Loucy (cell line): ENCODE measurements at regions not wholly inside any gene's neighbourhood (a gene's known extent, or its start where the extent isn't known, plus 50 kb on each side); places are given as distances from the start of the nearest gene placed in this dataset.

ENCODE experiments used
- H2AFZ ChIP-seq: fragments of 200-600 bp; sonication (generic); 2 replicates; pipeline ENCODE4 v1.6.0; 2016; ENCODE audit warnings: antibody characterized with exemption, mild to moderate bottlenecking, low read length, moderate library complexity
- H3F3A ChIP-seq: fragments of 200-600 bp; 2 replicates; pipeline ENCODE4 v1.6.0; 2016; ENCODE audit warnings: antibody characterized with exemption, low read depth, mild to moderate bottlenecking
- H3K27me3 ChIP-seq: fragments of 200-600 bp; sonication (generic); 2 replicates; pipeline ENCODE4 v1.6.1; 2014; ENCODE audit warnings: low read length, mild to moderate bottlenecking; ENCODE audit not compliant: insufficient read depth, poor library complexity, severe bottlenecking
- H3K36me3 ChIP-seq: fragments of 200-600 bp; sonication (generic); 2 replicates; pipeline ENCODE4 v1.6.1; 2016; ENCODE audit warnings: low read length; ENCODE audit not compliant: insufficient read depth
- H3K4me1 ChIP-seq: fragments of 200-600 bp; sonication (generic); 2 replicates; pipeline ENCODE4 v1.5.1; 2014; ENCODE audit warnings: low read length, mild to moderate bottlenecking; ENCODE audit not compliant: insufficient read depth, poor library complexity, severe bottlenecking
- H3K4me2 ChIP-seq: fragments of 200-600 bp; sonication (generic); 2 replicates; pipeline ENCODE4 v1.6.0; 2014; ENCODE audit warnings: antibody characterized with exemption, low read length, low read depth, mild to moderate bottlenecking; ENCODE audit not compliant: poor library complexity, severe bottlenecking
- H3K4me3 ChIP-seq: fragments of 200-600 bp; sonication (generic); 2 replicates; pipeline ENCODE4 v1.5.1; 2014; ENCODE audit warnings: low read length, mild to moderate bottlenecking, mixed read lengths; ENCODE audit not compliant: poor library complexity, severe bottlenecking
- H3K79me2 ChIP-seq: fragments of 200-600 bp; sonication (generic); 2 replicates; pipeline ENCODE4 v1.6.1; 2014; ENCODE audit warnings: low read length; ENCODE audit not compliant: insufficient read depth
- H3K9ac ChIP-seq: fragments of 200-600 bp; sonication (generic); 2 replicates; pipeline ENCODE4 v1.6.0; 2014; ENCODE audit warnings: mild to moderate bottlenecking, low read depth, low read length, moderate library complexity; ENCODE audit not compliant: poor library complexity, severe bottlenecking
- H3K9me2 ChIP-seq: fragments of 200-600 bp; sonication (generic); replicated peaks from 2 replicates; pipeline ENCODE4 v1.6.1; 2016; ENCODE audit warnings: low read depth, low read length, mixed read lengths
- H3K9me3 ChIP-seq: fragments of 200-600 bp; sonication (generic); 2 replicates; pipeline ENCODE4 v1.6.1; 2014; ENCODE audit warnings: mild to moderate bottlenecking, antibody characterized with exemption, low read length, low read depth; ENCODE audit not compliant: insufficient read depth
- H4K20me1 ChIP-seq: fragments of 200-600 bp; sonication (generic); 2 replicates; pipeline ENCODE4 v1.6.0; 2014; ENCODE audit warnings: antibody characterized with exemption, low read length, mild to moderate bottlenecking; ENCODE audit not compliant: insufficient read depth, poor library complexity, severe bottlenecking
- EZH2phosphoT487 ChIP-seq: fragments of 200-600 bp; IDR thresholded peaks from 2 replicates; pipeline ENCODE4 v1.6.1; 2018; ENCODE audit warnings: antibody characterized with exemption, mild to moderate bottlenecking, moderate library complexity, borderline replicate concordance
- TF ChIP-seq, protein P1 (sequence below): fragments of 200-600 bp; sonication (generic); conservative IDR thresholded peaks from 2 replicates; pipeline ENCODE4 v1.5.1; 2014; ENCODE audit warnings: mild to moderate bottlenecking, antibody characterized with exemption, low read length

DNA sequence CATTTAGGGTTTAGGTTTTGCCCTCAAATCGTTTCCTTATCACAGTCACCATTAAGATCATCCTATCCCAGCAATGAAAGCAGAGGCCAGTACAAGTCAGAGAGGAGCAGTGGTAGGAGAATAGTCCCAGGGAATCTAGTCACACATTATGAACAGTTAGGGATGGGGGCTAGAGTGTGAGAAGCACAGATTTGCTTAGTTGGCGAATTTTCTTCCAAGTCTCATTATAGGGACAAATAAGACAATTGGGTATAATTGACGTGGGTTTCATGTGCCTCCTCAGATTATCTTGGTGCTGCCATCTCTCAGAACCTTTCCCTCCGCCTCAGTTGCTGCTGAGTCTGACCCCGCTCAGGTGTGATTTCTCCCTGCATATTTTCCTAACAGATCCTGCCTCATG lies 407.1 kb downstream of the SQOR start:
- Histone ChIP-seq H3K36me3 (no peaks in the 10 kb centered on the region), H3K4me2 (no peak overlapping the region), H3K9me3 (no peaks in the 10 kb centered on the region), H3K27me3 (no peaks in the 10 kb centered on the region), H4K20me1 (no peaks in the 10 kb centered on the region), H3F3A (no peaks in the 10 kb centered on the region), H2AFZ (no peak overlapping the region), H3K9me2 (no peaks in the 10 kb centered on the region), H3K9ac (no peak overlapping the region), H3K79me2 (no peaks in the 10 kb centered on the region), H3K4me1 (peaks cover 4% of the 10 kb centered on the region), H3K4me3 (no peak overlapping the region)
- TF ChIP-seq EZH2phosphoT487, result no peak
- TF ChIP-seq, protein P1, sequence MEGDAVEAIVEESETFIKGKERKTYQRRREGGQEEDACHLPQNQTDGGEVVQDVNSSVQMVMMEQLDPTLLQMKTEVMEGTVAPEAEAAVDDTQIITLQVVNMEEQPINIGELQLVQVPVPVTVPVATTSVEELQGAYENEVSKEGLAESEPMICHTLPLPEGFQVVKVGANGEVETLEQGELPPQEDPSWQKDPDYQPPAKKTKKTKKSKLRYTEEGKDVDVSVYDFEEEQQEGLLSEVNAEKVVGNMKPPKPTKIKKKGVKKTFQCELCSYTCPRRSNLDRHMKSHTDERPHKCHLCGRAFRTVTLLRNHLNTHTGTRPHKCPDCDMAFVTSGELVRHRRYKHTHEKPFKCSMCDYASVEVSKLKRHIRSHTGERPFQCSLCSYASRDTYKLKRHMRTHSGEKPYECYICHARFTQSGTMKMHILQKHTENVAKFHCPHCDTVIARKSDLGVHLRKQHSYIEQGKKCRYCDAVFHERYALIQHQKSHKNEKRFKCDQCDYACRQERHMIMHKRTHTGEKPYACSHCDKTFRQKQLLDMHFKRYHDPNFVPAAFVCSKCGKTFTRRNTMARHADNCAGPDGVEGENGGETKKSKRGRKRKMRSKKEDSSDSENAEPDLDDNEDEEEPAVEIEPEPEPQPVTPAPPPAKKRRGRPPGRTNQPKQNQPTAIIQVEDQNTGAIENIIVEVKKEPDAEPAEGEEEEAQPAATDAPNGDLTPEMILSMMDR, result no peak

DNA sequence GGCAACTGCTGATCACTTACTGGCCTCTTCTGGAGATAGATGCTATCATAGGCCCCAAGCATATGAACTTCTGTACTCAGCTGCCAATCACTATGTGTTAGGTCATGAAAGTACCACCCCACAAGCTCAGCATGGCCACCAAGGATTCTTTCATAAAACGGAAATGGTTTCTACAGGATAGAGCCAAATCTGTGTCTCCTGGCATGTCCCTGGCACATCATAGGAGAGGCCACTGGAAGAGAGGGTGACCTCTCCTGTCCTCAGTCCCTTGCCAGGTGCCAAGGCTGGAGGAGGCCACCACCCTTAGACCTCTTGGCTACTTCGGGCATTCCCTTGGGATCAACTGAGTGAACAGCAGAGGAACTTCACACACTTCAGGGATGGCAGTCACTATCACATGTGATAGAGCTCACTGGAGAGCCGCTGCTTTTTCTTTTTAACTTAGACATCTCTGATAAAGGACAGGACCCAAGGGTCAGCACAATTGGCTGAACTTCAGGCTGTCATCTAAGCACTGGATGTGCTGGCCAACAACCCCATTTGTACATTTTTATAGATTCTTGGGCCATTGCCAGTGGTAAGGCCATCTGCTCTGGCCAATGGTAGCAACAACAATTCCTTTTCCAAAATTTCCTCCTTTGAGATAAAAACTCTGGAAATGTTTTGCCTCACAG lies 425.2 kb downstream of the SQOR start:
- no peak for TF ChIP-seq EZH2phosphoT487
- TF ChIP-seq, protein P1, result no peak
- no peaks in the 10 kb centered on the region for H3K27me3 ChIP-seq
- H3K9me2 ChIP-seq, result no peaks in the 10 kb centered on the region

DNA sequence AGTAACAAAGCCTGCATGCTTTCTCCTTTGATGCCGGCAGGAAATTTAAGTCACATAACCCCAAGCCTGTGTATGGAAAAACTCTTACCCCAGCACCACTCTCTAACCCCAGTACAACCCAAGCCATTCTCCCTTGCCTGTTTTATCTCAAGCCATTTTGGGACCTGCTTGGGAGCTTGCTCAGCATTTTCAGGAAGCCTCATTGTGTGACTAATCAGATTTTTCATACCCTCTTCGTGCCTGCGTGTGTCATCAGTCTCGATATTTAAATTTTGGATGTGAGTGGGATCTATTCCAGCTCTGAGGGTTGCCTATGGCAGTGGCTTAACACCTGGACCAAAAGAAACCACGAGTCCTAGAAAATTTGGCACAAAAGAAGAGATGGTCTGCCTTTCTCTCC lies 426.2 kb downstream of the SQOR start:
- no peak for TF ChIP-seq EZH2phosphoT487
- TF ChIP-seq, protein P1, result no peak
- Histone ChIP-seq H3K9ac (no peak overlapping the region), H3K36me3 (no peaks in the 10 kb centered on the region), H3K9me2 (no peaks in the 10 kb centered on the region), H3K4me3 (no peak overlapping the region), H3K79me2 (no peaks in the 10 kb centered on the region), H2AFZ (no peak overlapping the region), H3K9me3 (no peaks in the 10 kb centered on the region), H4K20me1 (no peaks in the 10 kb centered on the region), H3K4me2 (no peak overlapping the region), H3K4me1 (no peaks in the 10 kb centered on the region), H3K27me3 (no peaks in the 10 kb centered on the region), H3F3A (no peaks in the 10 kb centered on the region)

More for the DNA sequence above, 425.2 kb downstream of the SQOR start:
- Histone ChIP-seq H4K20me1 (no peaks in the 10 kb centered on the region), H3K4me3 (no peak overlapping the region), H3K4me2 (no peak overlapping the region), H3K9ac (no peak overlapping the region), H2AFZ (no peak overlapping the region), H3F3A (no peaks in the 10 kb centered on the region), H3K4me1 (no peaks in the 10 kb centered on the region), H3K9me3 (no peaks in the 10 kb centered on the region), H3K79me2 (no peaks in the 10 kb centered on the region), H3K36me3 (no peaks in the 10 kb centered on the region)
